NCI-H2081 treated with DMSO at 0.1 percent for 48 hours (cell line): ENCODE measurements at regions not wholly inside any gene's neighbourhood (a gene's known extent, or its start where the extent isn't known, plus 50 kb on each side); places are given as distances from the start of the nearest gene placed in this dataset.
"Not testable (repeated sequence)": the region's sequence is repeated elsewhere in the genome, so short reads cannot be mapped to it uniquely, and the experiment has no call there.

Experiments
- DNase-seq: peaks from one replicate; lab custom pipeline; 2025; lab: John Stamatoyannopoulos, UW

- no peak for DNase-seq
Measured at GRCh38 chr12:5096241-5096924, 52.7 kb downstream of the KCNA5 start.

DNA sequence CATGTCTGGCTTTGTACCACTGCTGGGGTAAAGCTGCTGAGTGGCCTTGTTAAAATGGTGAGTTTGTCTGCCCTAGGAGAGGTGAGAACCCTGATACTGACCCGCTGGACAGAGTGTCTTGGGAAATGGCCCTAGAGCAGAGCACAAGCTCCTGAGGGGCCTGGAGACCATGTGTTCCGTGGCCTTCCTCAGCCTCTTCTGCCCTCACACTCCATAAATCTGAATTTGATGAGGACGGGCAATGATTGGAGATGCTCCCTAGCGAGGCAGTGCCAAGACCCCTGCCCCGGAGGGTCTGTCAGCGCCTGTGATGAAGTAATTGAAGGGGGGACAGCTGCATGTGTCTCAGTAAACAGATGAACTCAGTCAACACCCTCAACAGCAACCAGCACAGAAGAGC, 54.1 kb downstream of the KCNA5 start:
- DNase-seq: no peak

DNA sequence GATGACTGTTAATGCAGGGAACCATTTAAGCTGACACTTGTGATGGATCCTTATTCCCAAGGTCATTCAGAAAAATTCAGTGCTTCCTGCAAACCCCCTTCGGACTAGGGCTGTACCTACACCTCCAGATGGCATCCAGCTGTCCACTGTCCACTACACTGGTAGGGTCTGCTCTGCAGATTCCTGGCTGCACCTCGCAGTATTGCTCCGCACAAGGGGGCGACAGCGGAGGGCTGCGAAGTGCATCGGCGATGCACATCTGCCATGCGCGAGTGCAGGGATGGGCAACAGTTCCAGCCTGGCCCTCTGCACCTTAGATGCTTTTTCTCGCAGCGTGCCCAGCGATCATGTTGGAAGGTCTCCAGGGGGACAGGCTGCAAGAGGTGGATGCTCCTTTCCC, 55.5 kb downstream of the KCNA5 start:
- DNase-seq: no peak

- no peak for DNase-seq
Measured at GRCh38 chr12:5099591-5099990, 55.9 kb downstream of the KCNA5 start.

DNA sequence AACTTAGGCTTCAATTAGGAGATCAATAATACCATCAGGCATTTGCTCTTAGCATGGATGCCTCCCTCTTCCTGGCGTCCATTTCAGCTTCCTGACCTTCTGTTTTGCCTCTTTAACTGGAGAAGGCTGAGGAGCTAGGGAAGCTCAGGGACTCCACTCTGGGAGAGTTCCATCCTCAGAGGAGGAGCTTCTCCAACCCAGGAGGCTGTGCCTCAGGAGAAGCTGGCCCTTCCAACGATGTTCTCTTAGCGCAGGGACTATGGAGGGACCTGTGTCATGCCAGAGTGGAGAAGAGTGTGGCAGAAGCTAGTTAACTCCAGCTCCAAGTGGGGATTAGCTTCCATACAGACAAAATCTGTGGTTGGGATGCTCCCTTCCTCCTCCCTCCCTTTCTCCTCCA, 58.0 kb downstream of the KCNA5 start:
- no peak for DNase-seq

- DNase-seq: no peak
Measured at GRCh38 chr12:5102261-5102789, 58.6 kb downstream of the KCNA5 start.

GRCh38 chr12:5102806-5103205, 59.1 kb downstream of the KCNA5 start:
- DNase-seq: no peak

GRCh38 chr12:5110345-5110744, 66.7 kb downstream of the KCNA5 start:
- DNase-seq: no peak

DNA sequence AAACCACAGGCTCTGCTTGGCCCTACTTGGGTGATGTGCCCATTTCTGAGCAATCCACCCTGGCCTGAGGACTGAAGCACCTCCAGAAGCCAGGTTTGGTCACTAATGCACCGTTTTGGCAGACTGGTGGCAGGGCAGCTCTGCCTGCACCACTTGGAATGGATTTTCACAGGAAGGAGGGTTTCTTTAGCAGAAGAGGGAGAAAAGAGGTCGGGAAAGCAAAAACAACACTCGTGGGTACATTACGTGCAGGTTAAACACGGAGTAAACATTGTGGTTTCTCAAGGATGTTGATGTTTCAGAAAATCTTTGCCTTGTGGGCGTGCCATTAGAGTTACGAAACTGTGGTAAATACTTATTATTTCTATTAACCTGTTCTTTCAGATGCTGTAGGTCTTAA, 70.8 kb downstream of the KCNA5 start:
- no peak for DNase-seq

GRCh38 chr12:5121784-5122183, 78.1 kb downstream of the KCNA5 start:
- not testable (repeated sequence) for DNase-seq

GRCh38 chr12:5122256-5122831, 78.7 kb downstream of the KCNA5 start:
- not testable (repeated sequence) for DNase-seq

- no peak for DNase-seq
Measured at GRCh38 chr12:5123921-5124320, 80.2 kb downstream of the KCNA5 start.

- DNase-seq: no peak
Measured at GRCh38 chr12:5124401-5124800, 80.7 kb downstream of the KCNA5 start.

DNA sequence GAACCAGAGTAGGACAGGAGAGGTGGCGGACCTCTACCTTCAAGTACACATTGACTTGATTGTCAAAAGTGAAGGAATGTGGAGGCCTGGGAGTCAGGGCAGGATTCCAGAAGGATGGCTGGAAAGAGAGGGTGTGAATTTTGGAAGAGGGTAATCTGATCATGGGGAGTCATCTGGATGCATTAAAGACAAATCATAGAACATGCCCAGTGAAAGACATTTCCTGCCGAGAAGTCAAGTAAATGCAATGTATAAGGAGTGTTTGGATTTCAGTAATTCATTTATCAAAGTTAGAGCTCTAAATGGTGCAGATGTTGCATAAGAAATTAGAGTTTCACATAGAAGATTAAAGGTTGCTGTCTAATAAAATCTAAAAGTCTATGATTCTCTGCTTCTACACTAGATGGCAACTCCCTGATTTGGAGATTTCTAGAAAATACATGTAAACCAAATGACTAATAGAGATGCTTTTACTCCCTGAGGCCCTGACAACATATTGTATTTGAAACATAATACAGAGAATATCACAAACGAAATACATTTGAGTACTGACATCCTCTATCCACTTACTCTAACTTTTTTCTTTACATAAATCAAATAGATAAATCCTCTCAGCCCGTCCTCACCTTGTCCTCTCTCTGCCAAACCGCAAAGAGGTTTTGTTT, 91.3 kb downstream of the KCNA5 start:
- no peak for DNase-seq

DNA sequence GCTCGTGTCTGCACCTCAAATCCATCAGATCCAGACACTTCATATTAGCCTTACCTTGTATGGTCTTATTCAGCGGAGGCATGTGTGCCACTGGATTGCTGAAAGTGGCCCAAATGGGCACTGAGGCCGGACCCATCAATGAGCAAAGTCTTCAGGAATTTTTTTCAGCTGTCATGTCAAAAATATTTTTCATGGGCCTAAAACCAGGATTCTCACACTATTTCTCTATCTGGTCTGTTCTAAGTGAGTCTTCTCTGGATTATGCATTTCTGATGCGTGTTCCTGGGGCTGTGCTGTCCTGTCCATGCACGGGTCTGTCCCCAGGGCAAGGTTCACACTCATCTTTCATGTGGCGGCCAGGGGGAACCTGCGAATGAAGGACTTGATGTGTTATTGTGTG, 94.6 kb downstream of the KCNA5 start:
- no peak for DNase-seq

- no peak for DNase-seq
Measured at GRCh38 chr12:5138845-5139244, 95.2 kb downstream of the KCNA5 start.

DNA sequence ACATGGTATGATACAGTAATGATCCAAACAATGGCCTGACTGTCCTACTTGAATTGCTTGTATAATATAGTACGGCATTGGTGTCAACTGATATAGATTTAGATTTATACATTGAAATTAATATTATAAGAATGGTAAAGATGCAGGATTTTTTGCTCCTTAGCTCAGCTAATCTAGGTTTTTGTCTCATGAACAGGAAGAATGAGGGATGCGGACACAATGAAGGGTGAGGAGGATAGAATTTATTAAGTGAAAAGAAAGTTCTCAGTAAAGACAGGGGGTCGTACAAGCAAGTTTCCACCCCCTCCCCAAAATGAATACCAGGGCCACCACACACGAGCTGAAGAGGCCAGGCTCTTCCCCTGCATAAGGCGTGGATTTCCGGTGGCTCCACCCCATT, 96.1 kb downstream of the KCNA5 start:
- DNase-seq: no peak

DNA sequence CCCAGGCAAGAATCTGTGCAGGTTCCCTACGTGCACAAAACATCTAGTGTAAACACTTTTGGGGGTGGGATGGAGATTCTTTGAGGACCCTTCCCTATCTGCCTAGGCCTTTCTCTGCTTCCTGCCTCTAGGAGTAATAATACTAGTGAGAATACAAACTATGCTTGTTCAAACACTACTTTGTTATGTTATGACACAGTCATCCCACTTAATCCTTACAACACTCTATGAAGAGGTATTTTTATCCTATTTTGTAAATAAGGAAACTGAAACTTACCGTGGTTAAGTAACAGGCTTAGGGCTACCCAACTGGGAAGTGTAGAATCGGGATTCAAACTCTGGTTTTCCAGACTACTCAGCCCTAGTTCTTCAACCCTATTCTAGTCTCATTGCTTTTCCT, 96.5 kb downstream of the KCNA5 start:
- DNase-seq: no peak

GRCh38 chr12:5148880-5149279, 105.2 kb downstream of the KCNA5 start:
- no peak for DNase-seq

DNA sequence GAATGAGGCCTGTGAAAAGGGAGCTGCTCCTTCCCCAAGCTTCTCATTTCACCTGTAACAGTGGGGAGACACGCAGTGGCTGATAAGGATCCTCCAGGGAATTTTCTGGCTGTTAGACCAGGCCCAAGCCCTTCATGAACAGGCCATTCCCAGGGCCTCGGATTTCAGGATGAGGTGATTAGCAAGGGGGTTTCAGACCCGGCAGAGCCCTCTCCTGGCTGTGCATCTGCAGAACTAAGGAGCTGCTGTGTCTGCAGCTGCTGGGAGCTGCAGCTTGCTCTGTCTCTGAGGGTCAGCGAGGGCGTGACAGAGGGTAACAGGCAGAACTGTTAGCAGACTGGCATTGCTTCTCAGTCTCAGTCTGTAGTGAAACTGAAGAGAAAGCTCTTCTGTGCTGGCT, 110.4 kb downstream of the KCNA5 start:
- DNase-seq: no peak

GRCh38 chr12:5155866-5156265, 112.2 kb downstream of the KCNA5 start:
- no peak for DNase-seq

DNA sequence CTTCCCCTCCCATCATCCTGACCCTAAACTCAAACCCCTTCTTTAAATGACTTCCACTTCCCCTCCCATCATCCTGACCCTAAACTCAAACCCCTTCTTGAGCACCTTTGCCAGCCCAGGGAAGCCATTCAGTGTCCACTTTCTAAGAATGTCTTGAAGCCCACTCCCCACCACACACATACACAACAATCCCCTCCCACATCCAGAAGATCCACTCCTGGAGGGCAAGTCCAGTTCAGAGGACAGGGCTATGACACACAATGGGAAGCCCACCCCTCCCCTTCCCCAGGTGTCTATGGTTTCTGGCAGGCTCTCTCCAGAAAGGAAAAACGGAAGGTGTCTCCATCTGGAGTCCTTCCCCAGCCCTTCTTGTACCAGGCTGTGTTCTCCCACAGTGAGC, 117.1 kb downstream of the KCNA5 start:
- no peak for DNase-seq

DNA sequence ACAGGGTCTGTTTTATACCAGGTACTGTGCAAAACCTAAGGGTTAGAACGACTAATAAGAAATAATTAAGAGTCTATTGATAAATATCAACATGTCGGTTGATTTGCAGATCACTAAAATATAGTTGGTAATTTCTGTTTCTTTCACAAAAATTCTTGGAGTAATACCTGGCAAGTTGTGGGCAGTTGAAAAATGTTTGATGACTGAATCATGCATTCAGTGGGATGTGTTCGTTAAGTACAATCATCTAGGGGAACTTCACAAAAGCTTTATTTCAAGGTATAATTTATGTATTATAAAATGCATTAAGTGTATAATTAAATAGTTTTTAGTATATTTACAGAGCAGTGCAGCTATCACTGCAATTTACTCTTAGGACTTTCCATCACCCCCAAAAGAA, 120.0 kb downstream of the KCNA5 start:
- no peak for DNase-seq
